GM12864 (cell line): ENCODE measurements at regions not wholly inside any gene's neighbourhood (a gene's known extent, or its start where the extent isn't known, plus 50 kb on each side); places are given as distances from the start of the nearest gene placed in this dataset.

Source experiments
- DNase-seq: peaks from one replicate; pipeline ENCODE4 v3.0.0-alpha.2; 2011; ENCODE audit warnings: low read depth
- H3K4me3 ChIP-seq: 2 replicates; pipeline ENCODE4 v1.5.1; 2011; ENCODE audit warnings: mild to moderate bottlenecking, low read depth, low read length, control low read depth
- CTCF ChIP-seq: IDR thresholded peaks from 2 replicates; pipeline ENCODE4 v1.5.1; 2011; ENCODE audit warnings: low read depth, mild to moderate bottlenecking, moderate library complexity, low read length, control low read depth, inconsistent platforms; ENCODE audit errors: missing control alignments

GRCh38 chr5:7050986-7051385, 337.8 kb downstream of the TENT4A start:
- TF ChIP-seq CTCF = no peak
- no peak for DNase-seq
- no peak overlapping the region for H3K4me3 ChIP-seq

GRCh38 chr5:7053125-7053524, 339.9 kb downstream of the TENT4A start:
- TF ChIP-seq CTCF = no peak
- no peak overlapping the region for H3K4me3 ChIP-seq
- no peak for DNase-seq

GRCh38 chr5:7053528-7054209, 340.4 kb downstream of the TENT4A start:
- TF ChIP-seq CTCF = no peak
- DNase-seq = no peak
- no peak overlapping the region for H3K4me3 ChIP-seq

- no peak for TF ChIP-seq CTCF
- no peak overlapping the region for H3K4me3 ChIP-seq
- DNase-seq = no peak
Measured at GRCh38 chr5:7066471-7067235, 329.3 kb upstream of the ADCY2 start.

- TF ChIP-seq CTCF = no peak
- no peak for DNase-seq
- H3K4me3 ChIP-seq = no peak overlapping the region
Measured at GRCh38 chr5:7068156-7068555, 327.8 kb upstream of the ADCY2 start.

GRCh38 chr5:7068899-7069298, 327.0 kb upstream of the ADCY2 start:
- no peak for DNase-seq
- no peak for TF ChIP-seq CTCF
- H3K4me3 ChIP-seq = no peak overlapping the region
